ENCODE measurements at regions not wholly inside any gene's neighbourhood (a gene's known extent, or its start where the extent isn't known, plus 50 kb on each side); places are given as distances from the start of the nearest gene placed in this dataset.

- no peak overlapping the region for H3K4me3 Mint-ChIP-seq (ENCODE audit: low read depth)
These were observed 51.0 kb upstream of the PRB2 start for GRCh38 chr12:11446372-11446771.

GRCh38 chr12:11457996-11458645, 62.8 kb upstream of the PRB2 start:
- no peak for DNase-seq (ENCODE audit: low spot score, unreplicated experiment)
- H3K4me1 Mint-ChIP-seq (ENCODE audit: low read depth) = peaks cover 3% of the 10 kb centered on the region
- H3K27ac Mint-ChIP-seq = no peak overlapping the region
- no peaks in the 10 kb centered on the region for H3K36me3 Mint-ChIP-seq (ENCODE audit: insufficient read depth)
- H3K27me3 Mint-ChIP-seq = peaks cover 7% of the 10 kb centered on the region
- peaks cover 11% of the 10 kb centered on the region for H3K9me3 Mint-ChIP-seq (ENCODE audit: low read depth)
- H3K4me3 Mint-ChIP-seq (ENCODE audit: low read depth) = no peak overlapping the region
- no peak for TF ChIP-seq CTCF (IDR thresholded peaks at IDR 0.05; ENCODE audit: unreplicated experiment)

More at GRCh38 chr12:11446372-11446771, 51.0 kb upstream of the PRB2 start:
- no peak for DNase-seq (ENCODE audit: low spot score, unreplicated experiment)
- Mint-ChIP-seq H3K27ac (no peak overlapping the region), H3K27me3 (peaks cover 2% of the 10 kb centered on the region), H3K4me1 (ENCODE audit: low read depth) (no peaks in the 10 kb centered on the region), H3K9me3 (ENCODE audit: low read depth) (no peaks in the 10 kb centered on the region), H3K36me3 (ENCODE audit: insufficient read depth) (no peaks in the 10 kb centered on the region)
- no peak for TF ChIP-seq CTCF (IDR thresholded peaks at IDR 0.05; ENCODE audit: unreplicated experiment)

GRCh38 chr12:11460343-11461023, 65.1 kb upstream of the PRB2 start:
- H3K27ac Mint-ChIP-seq = no peak overlapping the region
- DNase-seq (ENCODE audit: low spot score, unreplicated experiment) = no peak
- peaks cover 8% of the 10 kb centered on the region for H3K9me3 Mint-ChIP-seq (ENCODE audit: low read depth)

GRCh38 chr12:11461433-11461832, 66.1 kb upstream of the PRB2 start:
- Mint-ChIP-seq H3K4me3 (ENCODE audit: low read depth) (no peak overlapping the region), H3K4me1 (ENCODE audit: low read depth) (peaks cover 3% of the 10 kb centered on the region), H3K9me3 (ENCODE audit: low read depth) (peaks cover 8% of the 10 kb centered on the region), H3K27me3 (peaks cover 12% of the 10 kb centered on the region), H3K36me3 (ENCODE audit: insufficient read depth) (no peaks in the 10 kb centered on the region), H3K27ac (no peak overlapping the region)
- TF ChIP-seq CTCF (IDR thresholded peaks at IDR 0.05; ENCODE audit: unreplicated experiment) = no peak
- DNase-seq (ENCODE audit: low spot score, unreplicated experiment) = no peak

More at GRCh38 chr12:11460343-11461023, 65.1 kb upstream of the PRB2 start:
- H3K4me3 Mint-ChIP-seq (ENCODE audit: low read depth) = no peak overlapping the region
- TF ChIP-seq CTCF (IDR thresholded peaks at IDR 0.05; ENCODE audit: unreplicated experiment) = no peak
- H3K27me3 Mint-ChIP-seq = peaks cover 12% of the 10 kb centered on the region
- peaks cover 3% of the 10 kb centered on the region for H3K4me1 Mint-ChIP-seq (ENCODE audit: low read depth)
- H3K36me3 Mint-ChIP-seq (ENCODE audit: insufficient read depth) = no peaks in the 10 kb centered on the region

GRCh38 chr12:11477110-11477509, 81.7 kb upstream of the PRB2 start:
- Mint-ChIP-seq H3K27ac (no peak overlapping the region), H3K36me3 (ENCODE audit: insufficient read depth) (peaks cover 8% of the 10 kb centered on the region), H3K4me3 (ENCODE audit: low read depth) (no peak overlapping the region), H3K27me3 (peaks cover 44% of the 10 kb centered on the region), H3K9me3 (ENCODE audit: low read depth) (peaks cover 30% of the 10 kb centered on the region), H3K4me1 (ENCODE audit: low read depth) (peaks cover 10% of the 10 kb centered on the region)
- no peak for DNase-seq (ENCODE audit: low spot score, unreplicated experiment)
- TF ChIP-seq CTCF (IDR thresholded peaks at IDR 0.05; ENCODE audit: unreplicated experiment) = no peak
